Naive thymus-derived CD4-positive, alpha-beta T cell (primary cell): ENCODE measurements at regions not wholly inside any gene's neighbourhood (a gene's known extent, or its start where the extent isn't known, plus 50 kb on each side); places are given as distances from the start of the nearest gene placed in this dataset.

Experiments used
- ATAC-seq: fragments of 150-1000 bp; cut with Tn5 transposase; 2 replicates; pipeline ENCODE4 v1.10.0; 2021; ENCODE audit warnings: mild to moderate bottlenecking, moderate library complexity
- CTCF ChIA-PET: fragments of 350-600 bp; sonication (Branson Sonifier 250); formaldehyde crosslinking; loops from one replicate; lab custom pipeline; 2021; ENCODE audit warnings: antibody characterized with exemption; lab: Charles Lee
- POLR2A ChIA-PET: fragments of 350-600 bp; sonication (Branson Sonifier 250); formaldehyde crosslinking; loops from one replicate; lab custom pipeline; 2021; ENCODE audit warnings: antibody characterized with exemption, inconsistent platforms; lab: Charles Lee
- DNase-seq, 9 donors: peaks; one replicate each; pipeline versions ENCODE4 v3.0.0 to v3.0.0-alpha.2; 2020 to 2022; ENCODE audit warnings: mixed read lengths in 1 of 9
- H3K27ac ChIP-seq: one replicate; pipeline ENCODE4 v1.7.0; 2013; ENCODE audit warnings: mild to moderate bottlenecking, low read depth, low read length, moderate library complexity
- H3K27me3 ChIP-seq, 2 donors: one replicate each; pipeline ENCODE4 v1.7.0; 2013; ENCODE audit warnings: low read length in 2 of 2, mild to moderate bottlenecking in 2 of 2, moderate library complexity in 2 of 2; ENCODE audit not compliant: control insufficient read depth in 2 of 2, insufficient read depth in 2 of 2
- H3K36me3 ChIP-seq, 3 experiments: 1 replicate in 2 of 3; 2 replicates in 1 of 3; pipeline ENCODE4 v1.7.0; 2013; ENCODE audit warnings: low read length in 3 of 3, mild to moderate bottlenecking in 3 of 3, moderate library complexity in 1 of 3; ENCODE audit not compliant: insufficient read depth in 3 of 3, control insufficient read depth in 2 of 3
- H3K4me1 ChIP-seq, 2 donors: one replicate each; pipeline ENCODE4 v1.7.0; 2013; ENCODE audit warnings: low read length in 2 of 2, mild to moderate bottlenecking in 2 of 2, moderate library complexity in 1 of 2; ENCODE audit not compliant: control insufficient read depth in 2 of 2, insufficient read depth in 2 of 2
- H3K4me3 ChIP-seq: 2 replicates; pipeline ENCODE4 v1.7.0; 2013; ENCODE audit warnings: mild to moderate bottlenecking, low read length
- H3K9me3 ChIP-seq, 3 experiments: 1 replicate in 2 of 3; 2 replicates in 1 of 3; pipeline ENCODE4 v1.7.0; 2013; ENCODE audit warnings: low read length in 3 of 3; ENCODE audit not compliant: control insufficient read depth in 2 of 3
- H3K27ac Mint-ChIP-seq, 9 donors: one replicate each; pipeline ENCODE4 v1.8.0; 2020 to 2022; ENCODE audit warnings: mixed read lengths in 9 of 9, mild to moderate bottlenecking in 8 of 9, moderate library complexity in 5 of 9, inconsistent platforms in 2 of 9
- H3K27me3 Mint-ChIP-seq, 5 donors: one replicate each; pipeline ENCODE4 v1.8.0; 2021 to 2022; ENCODE audit warnings: mixed read lengths in 5 of 5, mild to moderate bottlenecking in 1 of 5
- H3K36me3 Mint-ChIP-seq, 5 donors: one replicate each; pipeline ENCODE4 v1.8.0; 2020 to 2022; ENCODE audit warnings: mixed read lengths in 5 of 5, mild to moderate bottlenecking in 3 of 5, inconsistent platforms in 1 of 5
- H3K4me1 Mint-ChIP-seq, 7 donors: one replicate each; pipeline ENCODE4 v1.8.0; 2020 to 2022; ENCODE audit warnings: mixed read lengths in 7 of 7, mild to moderate bottlenecking in 3 of 7, inconsistent platforms in 1 of 7
- H3K4me3 Mint-ChIP-seq, 10 donors: one replicate each; pipeline ENCODE4 v1.8.0; 2020 to 2022; ENCODE audit warnings: mild to moderate bottlenecking in 10 of 10, mixed read lengths in 10 of 10, moderate library complexity in 6 of 10, inconsistent platforms in 2 of 10
- H3K9me3 Mint-ChIP-seq, 11 donors: one replicate each; pipeline ENCODE4 v1.8.0; 2020 to 2022; ENCODE audit warnings: mixed read lengths in 11 of 11, mild to moderate bottlenecking in 4 of 11, inconsistent platforms in 1 of 11, moderate library complexity in 1 of 11
- intact Hi-C, 2 donors: fragments of 100-400 bp; cut with micrococcal nuclease; formaldehyde crosslinking; loops; one replicate each; pipeline ENCODE4 v1.15.1; 2023

DNA sequence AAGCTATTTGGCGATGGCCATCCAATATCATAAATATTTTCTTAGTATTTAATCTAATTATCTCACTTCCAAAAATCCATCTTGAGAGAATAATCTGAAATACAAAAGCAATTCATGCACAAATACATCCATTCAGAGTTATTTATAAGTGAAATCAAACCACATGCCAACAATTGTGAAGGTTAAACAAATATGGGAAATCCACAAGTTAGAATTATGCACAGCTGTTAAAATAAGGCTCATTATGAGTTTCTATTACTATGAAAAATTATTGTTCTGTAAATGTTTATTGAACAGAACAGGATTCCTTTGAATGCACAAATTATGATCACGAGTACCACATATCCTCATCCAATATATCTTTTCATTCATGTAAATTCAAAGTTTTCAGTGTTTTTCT is 267.7 kb downstream of the PLOD2 start:
- Histone ChIP-seq H3K4me3 (no peak overlapping the region), H3K27ac (no peak overlapping the region), H3K36me3 (no peaks in the 10 kb centered on the region), H3K9me3 (no peaks in the 10 kb centered on the region), H3K27me3 (no peaks in the 10 kb centered on the region), H3K4me1 (no peaks in the 10 kb centered on the region)
- Mint-ChIP-seq H3K4me3 (no peak overlapping the region), H3K27me3 (no peaks in the 10 kb centered on the region), H3K9me3 (peaks cover 0 to 28% (median 2%) of the 10 kb centered on the region in 11 donors), H3K4me1 (no peaks in the 10 kb centered on the region), H3K36me3 (no peaks in the 10 kb centered on the region), H3K27ac (no peak overlapping the region)
- DNase-seq (no peak), ATAC-seq (no peak)
- ChIA-PET POLR2A (no interaction called here), CTCF (no interaction called here)
- intact Hi-C loops = no loop called here

DNA sequence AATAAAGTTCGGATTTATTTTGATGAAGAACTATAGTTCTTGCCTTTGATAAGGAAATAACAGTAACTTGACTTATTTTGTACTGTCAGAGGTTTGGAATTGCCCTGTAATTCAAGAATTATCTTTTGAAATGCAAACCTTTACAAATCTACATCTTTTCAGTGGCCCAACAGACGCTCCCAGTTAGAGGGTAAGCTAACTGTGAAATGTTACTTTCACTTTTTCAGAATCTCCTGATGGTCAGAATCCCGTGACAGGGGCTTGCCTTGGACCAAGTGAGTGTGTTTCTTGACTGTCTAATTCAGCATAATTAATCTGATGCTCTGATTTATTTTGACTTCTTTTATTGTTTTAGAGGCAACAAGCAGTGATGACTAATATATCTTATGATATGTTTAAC is 262.5 kb downstream of the PLOD2 start:
- Mint-ChIP-seq H3K9me3 (peaks cover 0 to 20% (median 0%) of the 10 kb centered on the region in 11 donors), H3K4me3 (no peak overlapping the region), H3K27me3 (no peaks in the 10 kb centered on the region), H3K4me1 (no peaks in the 10 kb centered on the region), H3K27ac (no peak overlapping the region), H3K36me3 (no peaks in the 10 kb centered on the region)
- DNase-seq = no peak
- H3K27me3 ChIP-seq = no peaks in the 10 kb centered on the region
- no peaks in the 10 kb centered on the region for H3K9me3 ChIP-seq
- no peak overlapping the region for H3K27ac ChIP-seq
- CTCF ChIA-PET = no interaction called here
- no peaks in the 10 kb centered on the region for H3K4me1 ChIP-seq
- ATAC-seq = no peak
- H3K4me3 ChIP-seq = no peak overlapping the region
- no peaks in the 10 kb centered on the region for H3K36me3 ChIP-seq
- intact Hi-C loops = no loop called here
- POLR2A ChIA-PET = no interaction called here

DNA sequence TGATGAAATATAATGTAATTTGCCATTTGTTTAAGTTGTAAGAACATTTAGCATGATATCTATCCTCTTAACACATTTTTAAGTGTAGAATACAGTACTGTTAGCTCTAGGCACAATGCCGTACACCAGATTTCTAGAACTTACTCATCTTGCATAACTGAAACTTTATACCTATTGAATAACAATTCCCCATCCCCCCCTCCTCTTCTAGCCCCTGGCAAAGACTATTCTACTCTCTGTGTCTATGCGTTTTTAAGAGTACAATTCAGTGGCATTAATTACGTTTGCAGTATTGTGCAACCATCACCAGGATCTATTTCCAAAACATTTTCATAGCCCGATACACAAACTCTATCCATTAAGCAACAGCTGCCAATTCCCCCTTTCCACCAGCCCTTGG is 261.7 kb downstream of the PLOD2 start:
- peaks cover 0 to 15% (median 0%) of the 10 kb centered on the region in 11 donors for H3K9me3 Mint-ChIP-seq
- no peak for ATAC-seq
- H3K27ac ChIP-seq = no peak overlapping the region
- H3K4me1 ChIP-seq = no peaks in the 10 kb centered on the region
- no peak overlapping the region for H3K27ac Mint-ChIP-seq
- no peaks in the 10 kb centered on the region for H3K36me3 ChIP-seq
- ChIA-PET POLR2A (no interaction called here), CTCF (no interaction called here)
- no peak overlapping the region for H3K4me3 ChIP-seq
- H3K27me3 Mint-ChIP-seq = no peaks in the 10 kb centered on the region
- no peak for DNase-seq
- no peaks in the 10 kb centered on the region for H3K36me3 Mint-ChIP-seq
- intact Hi-C loops = no loop called here
- H3K9me3 ChIP-seq = no peaks in the 10 kb centered on the region
- no peak overlapping the region for H3K4me3 Mint-ChIP-seq
- no peaks in the 10 kb centered on the region for H3K27me3 ChIP-seq
- no peaks in the 10 kb centered on the region for H3K4me1 Mint-ChIP-seq

DNA sequence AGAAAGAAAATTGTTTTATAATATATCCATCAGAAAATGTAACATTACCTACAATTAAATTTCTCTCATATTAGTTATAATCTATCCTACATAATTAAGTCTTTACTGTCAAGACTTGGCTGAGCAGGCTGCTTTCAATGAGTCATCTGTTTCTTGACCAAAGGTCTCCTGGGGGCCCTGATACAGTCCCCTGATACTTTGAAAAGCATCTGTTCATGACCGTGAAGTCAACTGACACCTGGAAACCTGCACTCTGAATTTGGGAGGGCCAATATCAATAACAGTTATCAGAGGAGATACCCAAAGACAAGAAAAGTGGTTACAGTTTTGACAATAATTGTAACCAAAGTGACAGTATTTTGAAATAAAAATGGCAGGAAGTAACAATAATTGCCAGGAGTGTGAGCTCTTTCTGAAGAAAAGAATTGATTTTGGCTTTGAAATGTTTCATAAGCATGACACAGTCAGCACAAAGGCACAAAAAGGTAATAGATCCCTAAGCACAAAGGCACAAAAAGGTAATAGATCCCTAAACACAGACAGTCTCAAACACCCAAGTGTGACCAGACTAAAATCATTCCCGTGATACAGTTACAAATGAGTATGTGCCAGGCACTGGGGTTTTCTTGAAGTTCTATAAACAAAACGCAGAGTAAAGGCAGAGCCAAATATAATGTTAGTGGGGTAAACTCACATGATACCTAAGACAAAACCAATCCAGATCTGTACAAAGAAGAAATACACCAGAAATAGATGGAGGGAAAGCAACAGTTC is 260.7 kb downstream of the PLOD2 start:
- Histone ChIP-seq H3K36me3 (no peaks in the 10 kb centered on the region), H3K4me3 (no peak overlapping the region), H3K9me3 (no peaks in the 10 kb centered on the region), H3K27ac (no peak overlapping the region), H3K27me3 (no peaks in the 10 kb centered on the region), H3K4me1 (no peaks in the 10 kb centered on the region)
- no peaks in the 10 kb centered on the region for H3K27me3 Mint-ChIP-seq
- intact Hi-C loops = no loop called here
- POLR2A ChIA-PET = no interaction called here
- no peaks in the 10 kb centered on the region for H3K4me1 Mint-ChIP-seq
- H3K9me3 Mint-ChIP-seq = peaks cover 0 to 11% (median 0%) of the 10 kb centered on the region in 11 donors
- CTCF ChIA-PET = no interaction called here
- no peak overlapping the region for H3K27ac Mint-ChIP-seq
- H3K36me3 Mint-ChIP-seq = no peaks in the 10 kb centered on the region
- ATAC-seq (no peak), DNase-seq (no peak)
- no peak overlapping the region for H3K4me3 Mint-ChIP-seq

DNA sequence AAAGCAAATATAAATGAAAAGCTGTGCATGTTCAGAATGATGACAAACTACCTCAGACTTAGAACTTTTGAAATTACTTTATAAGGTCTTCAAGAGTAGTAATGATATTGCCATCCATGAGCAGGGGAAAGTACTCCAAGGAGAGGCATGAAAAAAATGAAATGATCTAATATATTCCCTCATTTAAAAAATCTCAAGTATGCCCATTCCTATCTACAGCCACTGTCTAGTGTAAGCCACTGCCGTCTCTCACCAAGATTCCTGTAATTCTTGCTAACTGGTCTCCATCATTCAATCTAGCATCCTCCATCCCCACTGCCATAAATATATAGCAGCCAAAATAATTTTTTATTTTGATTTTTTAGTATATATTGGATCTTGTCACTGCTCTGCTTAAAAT is 258.8 kb downstream of the PLOD2 start:
- H3K9me3 ChIP-seq = no peaks in the 10 kb centered on the region
- peaks cover 0 to 5% (median 0%) of the 10 kb centered on the region in 11 donors for H3K9me3 Mint-ChIP-seq
- no peak overlapping the region for H3K27ac ChIP-seq
- DNase-seq (no peak), ATAC-seq (no peak)
- H3K4me3 Mint-ChIP-seq = no peak overlapping the region
- no peaks in the 10 kb centered on the region for H3K27me3 ChIP-seq
- H3K4me1 ChIP-seq = no peaks in the 10 kb centered on the region
- intact Hi-C loops = no loop called here
- no peaks in the 10 kb centered on the region for H3K36me3 ChIP-seq
- no peak overlapping the region for H3K27ac Mint-ChIP-seq
- ChIA-PET POLR2A (no interaction called here), CTCF (no interaction called here)
- H3K27me3 Mint-ChIP-seq = no peaks in the 10 kb centered on the region
- no peaks in the 10 kb centered on the region for H3K4me1 Mint-ChIP-seq
- H3K4me3 ChIP-seq = no peak overlapping the region
- H3K36me3 Mint-ChIP-seq = no peaks in the 10 kb centered on the region

DNA sequence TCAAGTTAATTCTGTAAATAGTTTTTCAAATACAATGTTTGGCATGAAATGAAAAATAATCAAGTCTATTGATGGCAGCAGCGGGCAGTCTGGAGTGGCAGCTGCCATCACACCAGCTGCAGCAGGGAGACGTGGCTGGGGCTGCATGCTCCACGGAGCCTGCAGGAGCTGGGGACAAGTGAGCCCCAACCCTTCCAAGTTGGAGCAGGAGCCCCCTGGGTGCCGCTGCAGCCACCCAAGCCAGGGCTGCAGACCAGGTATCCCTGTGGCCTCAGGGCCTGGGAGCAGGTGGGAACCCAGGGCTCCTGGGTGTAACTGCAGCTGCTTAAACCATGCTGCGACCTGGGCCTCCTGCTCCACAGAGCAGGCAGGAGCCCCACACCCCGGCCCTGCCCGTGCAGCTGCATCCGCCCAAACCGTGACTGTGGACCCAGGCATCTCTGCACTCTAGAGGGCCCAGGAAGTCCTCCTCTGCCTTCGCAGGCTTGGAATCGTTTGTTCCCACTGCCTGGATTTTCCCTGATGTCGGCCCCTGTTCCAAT is 257.4 kb downstream of the PLOD2 start:
- H3K27me3 Mint-ChIP-seq = no peaks in the 10 kb centered on the region
- CTCF ChIA-PET = no interaction called here
- H3K36me3 Mint-ChIP-seq = no peaks in the 10 kb centered on the region
- Histone ChIP-seq H3K27me3 (no peaks in the 10 kb centered on the region), H3K36me3 (no peaks in the 10 kb centered on the region), H3K9me3 (no peaks in the 10 kb centered on the region), H3K27ac (no peak overlapping the region), H3K4me1 (no peaks in the 10 kb centered on the region), H3K4me3 (no peak overlapping the region)
- peaks cover 0 to 6% (median 0%) of the 10 kb centered on the region in 11 donors for H3K9me3 Mint-ChIP-seq
- no peak overlapping the region for H3K4me3 Mint-ChIP-seq
- POLR2A ChIA-PET = no interaction called here
- ATAC-seq (peak; percentile 24), DNase-seq (no peak)
- H3K4me1 Mint-ChIP-seq = no peaks in the 10 kb centered on the region
- H3K27ac Mint-ChIP-seq = no peak overlapping the region
- intact Hi-C loops = no loop called here

DNA sequence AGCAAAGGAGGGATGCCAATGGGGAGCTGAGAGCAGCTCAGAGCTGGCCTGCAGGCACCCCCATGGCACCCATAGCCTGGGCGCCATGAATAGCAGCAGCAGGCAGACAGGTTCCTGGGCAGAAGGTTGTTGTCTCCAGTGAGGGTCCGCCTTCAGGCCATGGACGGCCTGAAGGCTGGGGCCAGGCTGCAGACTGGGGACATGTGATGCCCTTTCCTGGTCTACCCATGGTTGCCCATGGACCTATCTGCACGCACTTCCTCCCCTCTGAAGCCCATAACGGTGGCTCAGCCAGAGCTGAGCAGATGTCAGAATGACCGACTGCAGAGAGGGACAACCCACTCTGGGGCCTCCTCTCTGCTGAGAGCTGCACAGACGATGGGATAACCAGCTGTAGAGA is 256.8 kb downstream of the PLOD2 start:
- H3K27me3 ChIP-seq = no peaks in the 10 kb centered on the region
- H3K9me3 ChIP-seq = no peaks in the 10 kb centered on the region
- POLR2A ChIA-PET = no interaction called here
- H3K4me1 ChIP-seq = no peaks in the 10 kb centered on the region
- no peaks in the 10 kb centered on the region for H3K36me3 Mint-ChIP-seq
- intact Hi-C loops = no loop called here
- H3K27me3 Mint-ChIP-seq = no peaks in the 10 kb centered on the region
- H3K4me3 ChIP-seq = no peak overlapping the region
- no peak overlapping the region for H3K27ac Mint-ChIP-seq
- CTCF ChIA-PET = no interaction called here
- H3K27ac ChIP-seq = no peak overlapping the region
- no peaks in the 10 kb centered on the region for H3K36me3 ChIP-seq
- peaks cover 0 to 9% (median 0%) of the 10 kb centered on the region in 11 donors for H3K9me3 Mint-ChIP-seq
- no peaks in the 10 kb centered on the region for H3K4me1 Mint-ChIP-seq
- DNase-seq (no peak), ATAC-seq (no peak)
- no peak overlapping the region for H3K4me3 Mint-ChIP-seq
